Endothelial cell (in vitro differentiated cells): ENCODE measurements at regions not wholly inside any gene's neighbourhood (a gene's known extent, or its start where the extent isn't known, plus 50 kb on each side); places are given as distances from the start of the nearest gene placed in this dataset.

Experiments used
- DNase-seq: peaks from one replicate; pipeline ENCODE4 v3.0.0; 2021; ENCODE audit warnings: low spot score
- H3K27ac Mint-ChIP-seq: one replicate; pipeline ENCODE4 v1.8.0; 2021; ENCODE audit warnings: mixed read lengths, inconsistent platforms; ENCODE audit not compliant: unreplicated experiment
- H3K27me3 Mint-ChIP-seq: one replicate; pipeline ENCODE4 v1.8.0; 2021; ENCODE audit warnings: mild to moderate bottlenecking, moderate library complexity, mixed read lengths, inconsistent platforms; ENCODE audit not compliant: unreplicated experiment
- H3K36me3 Mint-ChIP-seq: one replicate; pipeline ENCODE4 v1.8.0; 2021; ENCODE audit warnings: mild to moderate bottlenecking, low read depth, mixed read lengths, inconsistent platforms; ENCODE audit not compliant: unreplicated experiment
- H3K4me1 Mint-ChIP-seq: one replicate; pipeline ENCODE4 v1.8.0; 2021; ENCODE audit warnings: mild to moderate bottlenecking, mixed read lengths, inconsistent platforms; ENCODE audit not compliant: unreplicated experiment
- H3K4me3 Mint-ChIP-seq: one replicate; pipeline ENCODE4 v1.8.0; 2021; ENCODE audit warnings: mild to moderate bottlenecking, mixed read lengths, inconsistent platforms; ENCODE audit not compliant: unreplicated experiment
- H3K9me3 Mint-ChIP-seq: one replicate; pipeline ENCODE4 v1.8.0; 2021; ENCODE audit warnings: mixed read lengths, inconsistent platforms; ENCODE audit not compliant: unreplicated experiment
- TF ChIP-seq, protein P1 (sequence below): fragments of 200-600 bp; sonication (generic); IDR thresholded peaks from one replicate; pipeline ENCODE4 v1.5.0; 2021; ENCODE audit warnings: antibody characterized with exemption; ENCODE audit not compliant: unreplicated experiment

DNA sequence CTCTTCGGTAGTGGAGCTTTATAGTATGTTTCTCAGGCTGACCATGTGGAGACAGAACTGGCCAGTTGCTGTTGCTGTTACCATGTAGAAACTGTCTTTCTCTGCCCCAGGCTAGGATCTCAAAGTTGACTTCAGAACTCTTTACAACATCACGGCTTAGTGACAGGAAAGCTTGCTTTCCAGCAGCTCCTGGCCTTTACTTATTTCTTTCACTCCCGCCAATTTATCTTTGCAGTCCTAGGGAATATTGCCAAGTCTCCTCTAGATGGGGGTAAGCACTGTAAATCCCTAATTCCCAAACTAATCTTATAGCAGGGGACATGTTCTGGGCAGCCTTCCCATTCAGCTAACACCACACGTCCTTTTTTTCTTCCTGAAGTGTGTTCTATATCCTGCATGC, 631.6 kb downstream of the SPRY1 start:
- H3K36me3 Mint-ChIP-seq = no peaks in the 10 kb centered on the region
- H3K4me1 Mint-ChIP-seq = peaks cover 14% of the 10 kb centered on the region
- no peaks in the 10 kb centered on the region for H3K27me3 Mint-ChIP-seq
- no peaks in the 10 kb centered on the region for H3K9me3 Mint-ChIP-seq
- DNase-seq = no peak
- H3K4me3 Mint-ChIP-seq = no peak overlapping the region
- TF ChIP-seq, protein P1, sequence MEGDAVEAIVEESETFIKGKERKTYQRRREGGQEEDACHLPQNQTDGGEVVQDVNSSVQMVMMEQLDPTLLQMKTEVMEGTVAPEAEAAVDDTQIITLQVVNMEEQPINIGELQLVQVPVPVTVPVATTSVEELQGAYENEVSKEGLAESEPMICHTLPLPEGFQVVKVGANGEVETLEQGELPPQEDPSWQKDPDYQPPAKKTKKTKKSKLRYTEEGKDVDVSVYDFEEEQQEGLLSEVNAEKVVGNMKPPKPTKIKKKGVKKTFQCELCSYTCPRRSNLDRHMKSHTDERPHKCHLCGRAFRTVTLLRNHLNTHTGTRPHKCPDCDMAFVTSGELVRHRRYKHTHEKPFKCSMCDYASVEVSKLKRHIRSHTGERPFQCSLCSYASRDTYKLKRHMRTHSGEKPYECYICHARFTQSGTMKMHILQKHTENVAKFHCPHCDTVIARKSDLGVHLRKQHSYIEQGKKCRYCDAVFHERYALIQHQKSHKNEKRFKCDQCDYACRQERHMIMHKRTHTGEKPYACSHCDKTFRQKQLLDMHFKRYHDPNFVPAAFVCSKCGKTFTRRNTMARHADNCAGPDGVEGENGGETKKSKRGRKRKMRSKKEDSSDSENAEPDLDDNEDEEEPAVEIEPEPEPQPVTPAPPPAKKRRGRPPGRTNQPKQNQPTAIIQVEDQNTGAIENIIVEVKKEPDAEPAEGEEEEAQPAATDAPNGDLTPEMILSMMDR = no peak
- peak overlapping the region; percentile 33 for H3K27ac Mint-ChIP-seq

DNA sequence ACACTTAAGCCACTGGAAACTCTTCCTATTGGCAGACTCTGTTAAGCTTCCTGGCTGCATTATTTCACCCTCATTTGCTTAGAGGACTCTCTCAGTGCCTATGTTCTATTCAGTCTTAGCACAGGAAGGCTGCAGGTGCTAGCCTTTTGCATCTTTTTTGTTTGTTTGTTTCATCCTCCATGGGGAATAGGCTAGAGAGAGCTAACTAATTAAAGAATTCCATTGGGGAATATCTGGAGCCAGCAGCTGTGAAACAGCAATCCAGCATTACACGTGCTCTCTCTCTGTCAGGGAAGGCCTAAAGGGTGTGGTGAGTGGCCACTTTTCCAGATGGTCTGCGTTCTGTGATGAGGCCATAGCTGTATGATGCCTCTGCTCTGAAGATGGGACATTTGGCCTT, 633.6 kb downstream of the SPRY1 start:
- Mint-ChIP-seq H3K9me3 (no peaks in the 10 kb centered on the region), H3K27me3 (no peaks in the 10 kb centered on the region), H3K4me1 (peaks cover 14% of the 10 kb centered on the region), H3K36me3 (no peaks in the 10 kb centered on the region), H3K4me3 (no peak overlapping the region), H3K27ac (no peak overlapping the region)
- DNase-seq = no peak
- TF ChIP-seq, protein P1 = no peak

DNA sequence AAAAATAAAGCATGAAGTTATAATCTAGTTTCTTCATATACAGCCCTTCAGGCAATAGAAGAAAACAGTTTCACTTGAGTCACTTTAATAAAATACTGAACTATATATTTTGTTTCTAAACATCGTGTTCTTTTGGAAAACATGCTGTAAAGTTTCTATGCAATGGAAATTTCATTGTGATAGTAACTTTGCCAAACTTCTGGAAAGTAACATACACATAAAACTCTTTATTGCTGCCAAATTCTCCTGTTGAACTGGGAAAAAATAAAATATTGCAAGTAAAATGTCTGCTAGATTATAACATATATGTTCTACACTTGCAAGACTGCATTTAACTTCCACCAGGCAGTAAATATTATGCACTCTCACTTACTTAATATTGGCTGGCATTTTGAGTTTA, 635.4 kb downstream of the SPRY1 start:
- no peaks in the 10 kb centered on the region for H3K36me3 Mint-ChIP-seq
- H3K27ac Mint-ChIP-seq = no peak overlapping the region
- no peak overlapping the region for H3K4me3 Mint-ChIP-seq
- TF ChIP-seq, protein P1 = no peak
- DNase-seq = no peak
- H3K27me3 Mint-ChIP-seq = no peaks in the 10 kb centered on the region
- H3K9me3 Mint-ChIP-seq = no peaks in the 10 kb centered on the region
- peaks cover 9% of the 10 kb centered on the region for H3K4me1 Mint-ChIP-seq

DNA sequence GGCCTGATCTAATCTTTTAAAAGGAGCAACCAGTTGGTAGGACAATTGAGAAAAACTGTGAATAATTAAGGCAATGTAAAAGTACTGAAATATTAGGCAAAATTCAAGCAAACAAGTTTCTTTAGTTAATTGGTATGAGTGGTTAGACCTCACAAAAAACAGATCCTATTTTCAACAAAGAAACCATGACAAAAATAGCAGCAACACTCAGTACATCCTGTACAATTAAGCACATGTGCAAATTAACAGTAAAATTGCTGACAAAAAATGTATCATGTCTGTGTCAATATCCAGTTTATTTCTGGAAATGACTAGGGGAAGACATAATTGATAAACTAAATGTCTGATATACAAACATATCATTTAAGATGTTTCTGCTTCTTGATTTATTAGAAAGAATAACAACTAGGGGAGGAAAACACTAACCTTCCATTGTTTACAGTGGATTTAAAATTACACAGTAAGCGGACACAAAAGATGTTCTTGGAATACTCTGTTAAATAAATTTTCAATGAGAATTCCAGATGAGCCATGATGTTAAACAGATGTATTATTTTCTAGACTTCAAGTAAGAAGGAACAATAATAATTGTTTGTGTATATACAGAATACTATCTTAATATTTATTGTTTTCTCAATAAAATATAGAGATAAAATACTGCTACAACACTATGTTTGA, 638.9 kb downstream of the SPRY1 start:
- Mint-ChIP-seq H3K9me3 (no peaks in the 10 kb centered on the region), H3K27me3 (no peaks in the 10 kb centered on the region), H3K27ac (no peak overlapping the region), H3K4me3 (no peak overlapping the region), H3K4me1 (no peaks in the 10 kb centered on the region), H3K36me3 (no peaks in the 10 kb centered on the region)
- DNase-seq = no peak
- TF ChIP-seq, protein P1 = no peak

DNA sequence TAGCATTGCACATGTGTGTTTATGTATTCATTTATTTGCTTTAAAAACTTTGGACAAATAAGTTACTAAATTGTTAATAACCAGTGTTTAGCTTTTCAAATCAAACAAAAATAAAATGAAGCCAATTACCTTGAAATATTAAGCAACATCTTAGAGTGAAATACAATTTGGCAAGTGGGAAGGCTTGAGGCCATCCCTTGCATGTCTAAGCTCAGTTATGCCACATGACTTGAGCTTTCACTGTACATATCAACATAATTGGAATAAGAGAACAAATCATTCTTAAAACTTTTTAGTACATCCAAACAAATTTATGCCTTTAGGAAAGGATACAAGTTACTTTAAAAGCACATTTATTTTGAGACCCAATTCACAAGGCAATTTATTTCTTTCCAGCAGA, 640.6 kb downstream of the SPRY1 start:
- Mint-ChIP-seq H3K9me3 (no peaks in the 10 kb centered on the region), H3K4me1 (no peaks in the 10 kb centered on the region), H3K27ac (no peak overlapping the region), H3K27me3 (no peaks in the 10 kb centered on the region), H3K4me3 (no peak overlapping the region), H3K36me3 (no peaks in the 10 kb centered on the region)
- TF ChIP-seq, protein P1 = no peak
- no peak for DNase-seq
